K562 (cell line): ENCODE measurements at regions not wholly inside any gene's neighbourhood (a gene's known extent, or its start where the extent isn't known, plus 50 kb on each side); places are given as distances from the start of the nearest gene placed in this dataset.

ENCODE experiments used
- ATAC-seq: fragments of 200-7000 bp; cut with Tn5 transposase; 3 replicates; pipeline ENCODE4 v1.9.1; 2020; ENCODE audit warnings: moderate library complexity
- BruUV-seq: library from RNA; stranded (reverse); fragments of 400-500 nt; replicated peaks from 2 replicates; lab custom pipeline; 2021; lab: Mats Ljungman, UMichigan
- CTCF ChIA-PET: fragments of 300-600 bp; formaldehyde crosslinking; extraction: SDS; loops from one replicate; lab custom pipeline; 2021; ENCODE audit warnings: low intra/inter-chr PET ratio; lab: Yijun Ruan, JAX
- POLR2A ChIA-PET: fragments of 300-600, 350-650 bp; sonication (Branson Sonifier 250); formaldehyde crosslinking; extraction: SDS; loops from one replicate; lab custom pipeline; 2021; ENCODE audit warnings: antibody characterized with exemption, inconsistent platforms; lab: Yijun Ruan, JAX
- DNase-seq, 4 experiments: peaks; one replicate each; pipeline versions ENCODE4 v3.0.0 to v3.0.0-alpha.2; 2011 to 2018; ENCODE audit warnings: low spot score in 3 of 4, mixed read lengths in 3 of 4; ENCODE audit errors: extremely low read depth in 1 of 4
- FAIRE-seq: peaks from 2 replicates; lab custom pipeline; 2011; peaks lifted over from hg19 to GRCh38; lab: Jason Lieb, UNC
- H2AFZ ChIP-seq: 2 replicates; pipeline ENCODE4 v1.6.0; 2011; ENCODE audit warnings: low read depth, low read length, control low read depth, inconsistent platforms
- H3K27ac ChIP-seq: fragments of 200-600 bp; 3 replicates; pipeline ENCODE4 v1.8.0; 2011; ENCODE audit warnings: low read depth, mild to moderate bottlenecking, control low read depth, inconsistent platforms, low read length, moderate library complexity, mixed read lengths; ENCODE audit errors: extremely low read depth
- H3K27me3 ChIP-seq, 2 experiments: fragments of 300-600 bp in 1 of 2; 2 replicates in 1 of 2; 3 replicates in 1 of 2; pipeline versions ENCODE4 v1.6.0 to v1.8.0; 2011; ENCODE audit warnings: inconsistent platforms in 2 of 2, low read length in 2 of 2, mild to moderate bottlenecking in 1 of 2, mixed read lengths in 1 of 2, moderate library complexity in 1 of 2; ENCODE audit not compliant: control insufficient read depth in 2 of 2, insufficient read depth in 2 of 2
- H3K36me3 ChIP-seq: fragments of 300-600 bp; 3 replicates; pipeline ENCODE4 v1.8.0; 2011; ENCODE audit warnings: mild to moderate bottlenecking, low read length, inconsistent platforms; ENCODE audit not compliant: control insufficient read depth, insufficient read depth
- H3K4me1 ChIP-seq, 2 experiments: fragments of 200-600 bp in 1 of 2; replicated peaks in 1 of 2; 2 replicates in 1 of 2; 3 replicates in 1 of 2; pipeline versions ENCODE4 v1.5.1 to v1.8.0; 2011; ENCODE audit warnings: inconsistent platforms in 2 of 2, low read length in 2 of 2, mild to moderate bottlenecking in 1 of 2, mixed read lengths in 1 of 2, moderate library complexity in 1 of 2; ENCODE audit not compliant: control insufficient read depth in 2 of 2, insufficient read depth in 2 of 2
- H3K4me2 ChIP-seq: 2 replicates; pipeline ENCODE4 v1.6.1; 2011; ENCODE audit warnings: low read length, control low read depth, inconsistent platforms, mixed read lengths; ENCODE audit not compliant: insufficient read depth
- H3K4me3 ChIP-seq: fragments of 200-600 bp; sonication (generic), shearing (Covaris generic); 2 replicates; pipeline ENCODE4 v1.5.1; 2016; ENCODE audit warnings: control low read depth, inconsistent platforms
- H3K79me2 ChIP-seq: fragments of 200-600 bp; 3 replicates; pipeline ENCODE4 v1.8.0; 2011; ENCODE audit warnings: low read length, inconsistent platforms; ENCODE audit not compliant: control insufficient read depth, insufficient read depth
- H3K9ac ChIP-seq, 2 experiments: 2 replicates each; pipeline versions ENCODE4 v1.6.0 to v1.6.1; 2011; ENCODE audit warnings: low read depth in 2 of 2, low read length in 2 of 2, control low read depth in 1 of 2, inconsistent platforms in 1 of 2, mild to moderate bottlenecking in 1 of 2, mixed read lengths in 1 of 2; ENCODE audit not compliant: insufficient read depth in 1 of 2
- H3K9me1 ChIP-seq: one replicate; pipeline ENCODE4 v1.6.0; 2011; ENCODE audit warnings: inconsistent platforms, mild to moderate bottlenecking, low read length, moderate library complexity; ENCODE audit not compliant: control insufficient read depth, insufficient read depth
- H3K9me3 ChIP-seq: replicated peaks from 2 replicates; pipeline ENCODE4 v1.5.1; 2011; ENCODE audit warnings: low read depth, low read length, inconsistent platforms; ENCODE audit not compliant: control insufficient read depth, insufficient read depth
- H4K20me1 ChIP-seq: replicated peaks from 2 replicates; pipeline ENCODE4 v1.6.1; 2011; ENCODE audit warnings: low read length, inconsistent platforms, mixed read lengths; ENCODE audit not compliant: control insufficient read depth, insufficient read depth
- ASH1L ChIP-seq: fragments of 450-650 bp; IDR thresholded peaks from 2 replicates; pipeline ENCODE4 v1.6.1; 2018; ENCODE audit warnings: borderline replicate concordance, mild to moderate bottlenecking, low read depth; ENCODE audit not compliant: partially characterized antibody
- BRCA1 ChIP-seq, 2 experiments: fragments of 450-650 bp in 1 of 2; sonication (generic) in 1 of 2; formaldehyde crosslinking in 1 of 2; IDR thresholded peaks; 2 replicates each; pipeline versions ENCODE4 v1.5.0 to v1.6.1; 2017 to 2020; ENCODE audit warnings: mild to moderate bottlenecking in 1 of 2, missing genetic modification reagents in 1 of 2
- CBFA2T2 ChIP-seq: fragments of 450-650 bp; conservative IDR thresholded peaks from 2 replicates; pipeline ENCODE4 v1.6.1; 2017; ENCODE audit warnings: mild to moderate bottlenecking
- FOXP1 ChIP-seq: sonication (generic); formaldehyde crosslinking; IDR thresholded peaks from 2 replicates; pipeline ENCODE4 v1.8.0; 2022; ENCODE audit warnings: mild to moderate bottlenecking, missing genetic modification reagents
- HMG20B ChIP-seq: fragments of 250-450 bp; sonication (Bioruptor Pico); IDR thresholded peaks from 2 replicates; pipeline ENCODE4 v1.5.0; 2021; ENCODE audit warnings: mild to moderate bottlenecking
- MCM3 ChIP-seq: fragments of 450-650 bp; IDR thresholded peaks from 2 replicates; pipeline ENCODE4 v1.6.1; 2016
- PRDM10 ChIP-seq: fragments of 450-650 bp; IDR thresholded peaks from 2 replicates; pipeline ENCODE4 v1.6.1; 2018; ENCODE audit not compliant: partially characterized antibody
- SMAD3 ChIP-seq: fragments of 450-650 bp; formaldehyde crosslinking; conservative IDR thresholded peaks from 2 replicates; pipeline ENCODE4 v1.4.0; 2020; ENCODE audit warnings: mild to moderate bottlenecking
- ZBTB43 ChIP-seq: sonication (generic); formaldehyde crosslinking; IDR thresholded peaks from 2 replicates; pipeline ENCODE4 v1.8.0; 2023; ENCODE audit warnings: mild to moderate bottlenecking, missing genetic modification reagents
- ZEB2 ChIP-seq: fragments of 450-650 bp; IDR thresholded peaks from 2 replicates; pipeline ENCODE4 v1.6.1; 2016
- ZNF384 ChIP-seq: IDR thresholded peaks from 2 replicates; pipeline ENCODE4 v1.6.1; 2012; ENCODE audit warnings: low read depth, low read length, improper control_type of control experiment
- ZSCAN29 ChIP-seq: fragments of 450-650 bp; IDR thresholded peaks from 2 replicates; pipeline ENCODE4 v1.6.1; 2017
- WGBS: fragments of 100-300 bp; shearing (Covaris generic); methylation state at CpG from one replicate; pipeline ENCODE4 v1.1.6; 2016; ENCODE audit warnings: low coverage, mixed read lengths; ENCODE audit not compliant: insufficient coverage; ENCODE audit errors: missing lambda C conversion rate; 5-methylcytosine and 5-hydroxymethylcytosine counted together
- in situ Hi-C: fragments of 300-500 bp; cut with MboI; formaldehyde crosslinking; loops from 4 replicates; pipeline ENCODE4 v1.15.0; 2018; ENCODE audit warnings: inconsistent platforms, mixed read lengths
- intact Hi-C: fragments of 100-400 bp; cut with micrococcal nuclease; formaldehyde crosslinking; loops from 2 replicates; pipeline ENCODE4 v1.14.2; 2022
- TF ChIP-seq, protein P1 (sequence below): fragments of 450-650 bp; IDR thresholded peaks from 2 replicates; pipeline ENCODE4 v1.6.1; 2017; ENCODE audit warnings: antibody characterized with exemption, mild to moderate bottlenecking
- TF ChIP-seq, protein P2 (sequence below): fragments of 250-450 bp; sonication (Bioruptor Pico); IDR thresholded peaks from 2 replicates; pipeline ENCODE4 v1.4.0; 2020

DNA sequence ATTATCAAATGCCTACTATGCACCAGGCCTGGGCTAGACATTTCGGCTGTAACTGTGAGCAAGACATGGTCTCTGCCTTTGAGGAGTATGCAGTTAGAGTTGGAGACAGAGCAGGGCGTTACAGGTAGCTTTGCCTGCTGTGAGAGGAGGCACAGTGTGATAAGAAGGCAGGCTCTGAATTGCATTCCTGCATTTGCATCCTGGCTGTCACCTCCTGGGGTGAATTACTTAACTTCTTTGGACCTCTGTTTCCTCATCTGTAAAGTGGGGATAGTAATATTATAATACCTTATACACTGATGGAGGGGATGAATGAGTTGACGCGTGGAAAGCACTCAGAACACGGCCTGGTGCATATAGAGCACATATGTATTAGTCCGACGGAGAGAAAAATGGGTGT, 118.1 kb upstream of the ARHGAP20 start:
- POLR2A ChIA-PET = no interaction called here
- CTCF ChIA-PET = no interaction called here
- ATAC-seq = no peak
- H3K27me3 ChIP-seq = no peaks in the 10 kb centered on the region
- H2AFZ ChIP-seq = no peak overlapping the region
- no peak for DNase-seq
- H3K79me2 ChIP-seq = no peaks in the 10 kb centered on the region
- H3K27ac ChIP-seq = no peak overlapping the region
- no peaks in the 10 kb centered on the region for H3K9me1 ChIP-seq
- H4K20me1 ChIP-seq = no peaks in the 10 kb centered on the region
- H3K4me1 ChIP-seq = no peaks in the 10 kb centered on the region
- no TSS peak for BruUV-seq
- no peak overlapping the region for H3K9ac ChIP-seq
- 0% methylated on average over 7 of the region's 7 CpGs for WGBS
- FAIRE-seq = no peak
- no peaks in the 10 kb centered on the region for H3K36me3 ChIP-seq
- H3K4me3 ChIP-seq = no peak overlapping the region
- H3K4me2 ChIP-seq = no peak overlapping the region
- no peaks in the 10 kb centered on the region; the same call in 1 of the 2 replicates for H3K9me3 ChIP-seq
- intact Hi-C loops = no loop called here
- in situ Hi-C loops = no loop called here
- no peak for TF ChIP-seq SMAD3
- no peak for TF ChIP-seq ZBTB43 (CRISPR knock-in tag)
- no peak for TF ChIP-seq FOXP1
- no peak for TF ChIP-seq BRCA1 (IDR thresholded peaks at IDR 0.05)
- no peak for TF ChIP-seq BRCA1 (CRISPR knock-in tag; IDR thresholded peaks at IDR 0.05)
- TF ChIP-seq ASH1L = no peak
- TF ChIP-seq ZNF384 = no peak
- no peak for TF ChIP-seq ZSCAN29
- no peak for TF ChIP-seq MCM3
- no peak for TF ChIP-seq PRDM10
- TF ChIP-seq HMG20B (CRISPR knock-in tag) = no peak
- TF ChIP-seq, protein P1, sequence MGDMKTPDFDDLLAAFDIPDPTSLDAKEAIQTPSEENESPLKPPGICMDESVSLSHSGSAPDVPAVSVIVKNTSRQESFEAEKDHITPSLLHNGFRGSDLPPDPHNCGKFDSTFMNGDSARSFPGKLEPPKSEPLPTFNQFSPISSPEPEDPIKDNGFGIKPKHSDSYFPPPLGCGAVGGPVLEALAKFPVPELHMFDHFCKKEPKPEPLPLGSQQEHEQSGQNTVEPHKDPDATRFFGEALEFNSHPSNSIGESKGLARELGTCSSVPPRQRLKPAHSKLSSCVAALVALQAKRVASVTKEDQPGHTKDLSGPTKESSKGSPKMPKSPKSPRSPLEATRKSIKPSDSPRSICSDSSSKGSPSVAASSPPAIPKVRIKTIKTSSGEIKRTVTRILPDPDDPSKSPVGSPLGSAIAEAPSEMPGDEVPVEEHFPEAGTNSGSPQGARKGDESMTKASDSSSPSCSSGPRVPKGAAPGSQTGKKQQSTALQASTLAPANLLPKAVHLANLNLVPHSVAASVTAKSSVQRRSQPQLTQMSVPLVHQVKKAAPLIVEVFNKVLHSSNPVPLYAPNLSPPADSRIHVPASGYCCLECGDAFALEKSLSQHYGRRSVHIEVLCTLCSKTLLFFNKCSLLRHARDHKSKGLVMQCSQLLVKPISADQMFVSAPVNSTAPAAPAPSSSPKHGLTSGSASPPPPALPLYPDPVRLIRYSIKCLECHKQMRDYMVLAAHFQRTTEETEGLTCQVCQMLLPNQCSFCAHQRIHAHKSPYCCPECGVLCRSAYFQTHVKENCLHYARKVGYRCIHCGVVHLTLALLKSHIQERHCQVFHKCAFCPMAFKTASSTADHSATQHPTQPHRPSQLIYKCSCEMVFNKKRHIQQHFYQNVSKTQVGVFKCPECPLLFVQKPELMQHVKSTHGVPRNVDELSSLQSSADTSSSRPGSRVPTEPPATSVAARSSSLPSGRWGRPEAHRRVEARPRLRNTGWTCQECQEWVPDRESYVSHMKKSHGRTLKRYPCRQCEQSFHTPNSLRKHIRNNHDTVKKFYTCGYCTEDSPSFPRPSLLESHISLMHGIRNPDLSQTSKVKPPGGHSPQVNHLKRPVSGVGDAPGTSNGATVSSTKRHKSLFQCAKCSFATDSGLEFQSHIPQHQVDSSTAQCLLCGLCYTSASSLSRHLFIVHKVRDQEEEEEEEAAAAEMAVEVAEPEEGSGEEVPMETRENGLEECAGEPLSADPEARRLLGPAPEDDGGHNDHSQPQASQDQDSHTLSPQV = no peak
- no peak for TF ChIP-seq ZEB2
- TF ChIP-seq CBFA2T2 = no peak
- TF ChIP-seq, protein P2, sequence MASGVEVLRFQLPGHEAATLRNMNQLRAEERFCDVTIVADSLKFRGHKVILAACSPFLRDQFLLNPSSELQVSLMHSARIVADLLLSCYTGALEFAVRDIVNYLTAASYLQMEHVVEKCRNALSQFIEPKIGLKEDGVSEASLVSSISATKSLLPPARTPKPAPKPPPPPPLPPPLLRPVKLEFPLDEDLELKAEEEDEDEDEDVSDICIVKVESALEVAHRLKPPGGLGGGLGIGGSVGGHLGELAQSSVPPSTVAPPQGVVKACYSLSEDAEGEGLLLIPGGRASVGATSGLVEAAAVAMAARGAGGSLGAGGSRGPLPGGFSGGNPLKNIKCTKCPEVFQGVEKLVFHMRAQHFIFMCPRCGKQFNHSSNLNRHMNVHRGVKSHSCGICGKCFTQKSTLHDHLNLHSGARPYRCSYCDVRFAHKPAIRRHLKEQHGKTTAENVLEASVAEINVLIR (CRISPR knock-in tag) = no peak
